Memory B cell (primary cell): ENCODE measurements at regions not wholly inside any gene's neighbourhood (a gene's known extent, or its start where the extent isn't known, plus 50 kb on each side); places are given as distances from the start of the nearest gene placed in this dataset.
"Not testable (repeated sequence)": the region's sequence is repeated elsewhere in the genome, so short reads cannot be mapped to it uniquely, and the experiment has no call there.

Experiments used
- ATAC-seq: fragments of 150-1000 bp; cut with Tn5 transposase; 2 replicates; pipeline ENCODE4 v1.10.0; 2021; ENCODE audit warnings: low read depth, mild to moderate bottlenecking, moderate library complexity
- DNase-seq, 2 donors: peaks; one replicate each; pipeline ENCODE4 v3.0.0; 2022; ENCODE audit warnings: low spot score in 2 of 2
- H3K27ac Mint-ChIP-seq: one replicate; pipeline ENCODE4 v1.8.0; 2022; ENCODE audit warnings: mild to moderate bottlenecking, moderate library complexity, mixed read lengths
- H3K27me3 Mint-ChIP-seq: one replicate; pipeline ENCODE4 v1.8.0; 2022; ENCODE audit warnings: mixed read lengths
- H3K36me3 Mint-ChIP-seq: one replicate; pipeline ENCODE4 v1.8.0; 2022; ENCODE audit warnings: mild to moderate bottlenecking, mixed read lengths
- H3K4me1 Mint-ChIP-seq: one replicate; pipeline ENCODE4 v1.8.0; 2022; ENCODE audit warnings: mixed read lengths
- H3K4me3 Mint-ChIP-seq: one replicate; pipeline ENCODE4 v1.8.0; 2022; ENCODE audit warnings: mild to moderate bottlenecking, moderate library complexity, mixed read lengths
- H3K9me3 Mint-ChIP-seq: one replicate; pipeline ENCODE4 v1.8.0; 2022; ENCODE audit warnings: mixed read lengths

GRCh38 chr12:61282790-61283575 is 977.2 kb upstream of the USP15 start:
- H3K27ac Mint-ChIP-seq, result no peak overlapping the region
- peaks cover 7% of the 10 kb centered on the region for H3K9me3 Mint-ChIP-seq
- H3K4me1 Mint-ChIP-seq, result no peaks in the 10 kb centered on the region
- DNase-seq, result no peak
- H3K27me3 Mint-ChIP-seq, result no peaks in the 10 kb centered on the region
- ATAC-seq, result no peak
- no peak overlapping the region for H3K4me3 Mint-ChIP-seq
- H3K36me3 Mint-ChIP-seq, result no peaks in the 10 kb centered on the region

DNA sequence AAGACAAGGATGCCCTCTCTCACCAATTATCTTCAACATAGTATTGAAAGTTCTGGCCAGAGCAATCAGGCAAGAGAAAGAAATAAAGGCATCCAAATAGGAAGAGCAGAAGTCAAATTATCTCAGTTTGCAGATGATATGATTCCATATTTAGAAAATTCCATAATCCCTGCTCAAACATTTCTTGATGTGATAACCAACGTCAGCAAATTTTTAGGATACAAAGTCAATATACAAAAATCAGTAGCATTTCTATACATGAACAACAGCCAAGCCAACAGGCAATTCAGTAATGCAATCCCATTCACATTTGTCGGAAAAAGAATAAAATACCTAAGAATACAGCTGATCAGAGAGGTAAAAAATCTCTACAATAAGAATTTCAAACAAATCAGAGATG is 969.7 kb upstream of the USP15 start:
- H3K9me3 Mint-ChIP-seq, result peaks cover 12% of the 10 kb centered on the region
- H3K4me1 Mint-ChIP-seq, result no peaks in the 10 kb centered on the region
- DNase-seq (no peak), ATAC-seq (no peak)
- no peaks in the 10 kb centered on the region for H3K27me3 Mint-ChIP-seq
- H3K27ac Mint-ChIP-seq, result no peak overlapping the region
- no peaks in the 10 kb centered on the region for H3K36me3 Mint-ChIP-seq
- H3K4me3 Mint-ChIP-seq, result no peak overlapping the region

DNA sequence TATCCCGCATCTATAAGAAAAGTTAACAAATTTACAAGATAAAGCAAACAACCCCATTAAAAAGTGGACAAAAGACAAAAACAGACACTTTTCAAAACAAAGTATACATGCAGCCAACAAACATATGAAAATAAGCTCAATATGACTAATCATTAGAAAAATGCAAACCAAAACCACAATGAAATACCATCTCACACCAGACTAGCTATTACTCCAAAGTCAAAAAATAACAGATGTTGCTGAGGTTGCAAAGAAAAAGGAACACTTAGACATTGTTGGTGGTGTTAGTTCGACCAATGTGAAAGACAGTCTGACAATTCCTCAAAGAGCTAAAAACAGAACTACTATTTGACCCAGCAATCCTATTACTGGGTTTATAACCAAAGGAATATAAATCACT is 968.6 kb upstream of the USP15 start:
- H3K27ac Mint-ChIP-seq, result no peak overlapping the region

DNA sequence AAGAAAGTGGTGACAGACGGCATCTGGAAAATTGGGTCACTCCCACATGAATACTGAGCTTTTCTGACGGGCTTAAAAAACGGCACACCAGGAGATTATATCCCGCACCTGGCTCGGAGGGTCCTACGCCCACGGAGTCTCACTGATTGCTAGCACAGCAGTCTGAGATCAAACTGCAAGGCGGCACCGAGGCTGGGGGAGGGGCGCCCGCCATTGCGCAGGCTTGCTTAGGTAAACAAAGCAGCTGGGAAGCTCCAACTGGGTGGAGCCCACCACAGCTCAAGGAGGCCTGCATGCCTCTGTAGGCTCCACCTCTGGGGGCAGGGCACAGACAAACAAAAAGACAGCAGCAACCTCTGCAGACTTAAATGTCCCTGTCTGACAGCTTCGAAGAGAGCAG is 966.2 kb upstream of the USP15 start:
- H3K27me3 Mint-ChIP-seq, DNase-seq, ATAC-seq, H3K4me1 Mint-ChIP-seq, H3K4me3 Mint-ChIP-seq, H3K9me3 Mint-ChIP-seq, H3K27ac Mint-ChIP-seq, H3K36me3 Mint-ChIP-seq: not testable (repeated sequence)

More for the DNA sequence above, 968.6 kb upstream of the USP15 start:
- Mint-ChIP-seq H3K9me3 (peaks cover 14% of the 10 kb centered on the region), H3K27me3 (no peaks in the 10 kb centered on the region), H3K36me3 (no peaks in the 10 kb centered on the region), H3K4me1 (no peaks in the 10 kb centered on the region), H3K4me3 (no peak overlapping the region)
- ATAC-seq (no peak), DNase-seq (no peak)

DNA sequence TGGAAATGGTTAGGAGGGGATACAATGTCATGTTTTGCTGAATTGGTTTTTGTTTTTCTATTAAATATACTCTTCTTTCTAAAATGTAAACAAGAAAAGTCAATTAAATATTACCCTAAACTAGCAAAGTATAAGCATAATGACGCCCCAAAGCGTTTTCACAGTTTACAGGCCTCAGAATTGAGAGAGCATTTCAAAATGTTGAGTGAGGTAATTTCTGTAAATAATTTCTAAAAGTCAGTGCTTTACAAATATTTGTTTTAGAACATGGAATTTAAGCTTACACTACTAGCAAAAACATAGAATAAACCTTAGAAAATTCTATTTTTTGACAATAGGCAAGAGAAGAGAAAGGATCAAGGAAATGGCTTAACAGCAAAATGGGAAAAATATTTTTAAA is 958.4 kb upstream of the USP15 start:
- ATAC-seq, result no peak
- Mint-ChIP-seq H3K4me3 (no peak overlapping the region), H3K4me1 (no peaks in the 10 kb centered on the region), H3K27me3 (no peaks in the 10 kb centered on the region), H3K27ac (no peak overlapping the region), H3K36me3 (no peaks in the 10 kb centered on the region), H3K9me3 (peaks cover 5% of the 10 kb centered on the region)
- DNase-seq, result no peak

DNA sequence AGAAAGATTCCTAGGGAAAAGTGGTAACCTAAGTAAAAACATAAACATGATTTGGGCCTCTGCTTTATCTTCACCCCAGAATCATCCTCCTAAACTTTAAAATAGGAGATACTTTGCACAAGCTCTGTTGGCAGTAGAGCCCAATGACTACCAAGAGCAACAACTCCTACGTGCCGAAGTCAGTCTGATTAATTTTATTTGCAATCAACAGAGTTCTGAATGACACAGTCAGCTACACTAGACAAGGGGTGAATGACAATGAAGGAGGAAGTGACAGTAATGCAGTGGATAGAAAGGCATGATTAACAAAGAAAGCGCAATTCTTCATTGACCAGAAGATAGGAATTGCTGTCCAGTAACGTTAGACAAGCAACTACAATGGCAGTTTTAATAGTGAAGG is 957.9 kb upstream of the USP15 start:
- DNase-seq (no peak), ATAC-seq (no peak)
- H3K27ac Mint-ChIP-seq, result no peak overlapping the region
- peaks cover 5% of the 10 kb centered on the region for H3K9me3 Mint-ChIP-seq
- no peak overlapping the region for H3K4me3 Mint-ChIP-seq
- H3K4me1 Mint-ChIP-seq, result no peaks in the 10 kb centered on the region
- no peaks in the 10 kb centered on the region for H3K36me3 Mint-ChIP-seq
- no peaks in the 10 kb centered on the region for H3K27me3 Mint-ChIP-seq

GRCh38 chr12:61308220-61308619 is 952.0 kb upstream of the USP15 start:
- H3K27ac Mint-ChIP-seq, result no peak overlapping the region
- H3K4me3 Mint-ChIP-seq, result no peak overlapping the region
- ATAC-seq, result no peak
- peaks cover 9% of the 10 kb centered on the region for H3K9me3 Mint-ChIP-seq
- H3K36me3 Mint-ChIP-seq, result no peaks in the 10 kb centered on the region
- no peak for DNase-seq
- no peaks in the 10 kb centered on the region for H3K27me3 Mint-ChIP-seq
- H3K4me1 Mint-ChIP-seq, result no peaks in the 10 kb centered on the region

- H3K27ac Mint-ChIP-seq, result no peak overlapping the region
- peaks cover 11% of the 10 kb centered on the region for H3K9me3 Mint-ChIP-seq
- DNase-seq, result no peak
- H3K27me3 Mint-ChIP-seq, result no peaks in the 10 kb centered on the region
- no peaks in the 10 kb centered on the region for H3K36me3 Mint-ChIP-seq
- ATAC-seq, result no peak
- no peak overlapping the region for H3K4me3 Mint-ChIP-seq
- H3K4me1 Mint-ChIP-seq, result no peaks in the 10 kb centered on the region
These were observed 948.8 kb upstream of the USP15 start for GRCh38 chr12:61311413-61311812.

DNA sequence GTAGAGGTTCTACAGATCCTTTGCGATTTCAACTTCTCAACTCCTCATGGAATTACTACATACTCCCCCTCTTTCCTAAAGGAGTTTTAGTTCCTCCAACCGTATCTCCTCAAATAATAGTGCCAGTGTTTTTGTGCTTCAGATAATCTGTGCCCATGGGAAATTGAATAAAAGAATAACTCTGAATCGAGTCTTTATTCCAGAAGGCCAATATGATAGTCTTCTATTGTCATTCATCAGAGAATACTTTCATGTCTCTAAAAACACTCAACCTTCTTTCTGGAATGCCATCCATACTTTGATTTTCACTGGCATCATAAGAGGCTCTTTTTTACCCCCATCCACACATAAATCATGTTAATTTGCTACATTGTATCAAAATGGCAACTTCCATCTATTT is 911.3 kb upstream of the USP15 start:
- no peak for DNase-seq
- no peak overlapping the region for H3K4me3 Mint-ChIP-seq
- no peak for ATAC-seq

GRCh38 chr12:61355105-61355504 is 905.1 kb upstream of the USP15 start:
- no peaks in the 10 kb centered on the region for H3K4me1 Mint-ChIP-seq
- H3K27me3 Mint-ChIP-seq, result no peaks in the 10 kb centered on the region
- H3K9me3 Mint-ChIP-seq, result no peaks in the 10 kb centered on the region
- ATAC-seq (no peak), DNase-seq (no peak)
- H3K36me3 Mint-ChIP-seq, result no peaks in the 10 kb centered on the region
- H3K4me3 Mint-ChIP-seq, result no peak overlapping the region
- no peak overlapping the region for H3K27ac Mint-ChIP-seq

More for the DNA sequence above, 911.3 kb upstream of the USP15 start:
- H3K36me3 Mint-ChIP-seq, result no peaks in the 10 kb centered on the region
- H3K27me3 Mint-ChIP-seq, result no peaks in the 10 kb centered on the region
- no peaks in the 10 kb centered on the region for H3K4me1 Mint-ChIP-seq
- H3K9me3 Mint-ChIP-seq, result peaks cover 1% of the 10 kb centered on the region
- no peak overlapping the region for H3K27ac Mint-ChIP-seq

DNA sequence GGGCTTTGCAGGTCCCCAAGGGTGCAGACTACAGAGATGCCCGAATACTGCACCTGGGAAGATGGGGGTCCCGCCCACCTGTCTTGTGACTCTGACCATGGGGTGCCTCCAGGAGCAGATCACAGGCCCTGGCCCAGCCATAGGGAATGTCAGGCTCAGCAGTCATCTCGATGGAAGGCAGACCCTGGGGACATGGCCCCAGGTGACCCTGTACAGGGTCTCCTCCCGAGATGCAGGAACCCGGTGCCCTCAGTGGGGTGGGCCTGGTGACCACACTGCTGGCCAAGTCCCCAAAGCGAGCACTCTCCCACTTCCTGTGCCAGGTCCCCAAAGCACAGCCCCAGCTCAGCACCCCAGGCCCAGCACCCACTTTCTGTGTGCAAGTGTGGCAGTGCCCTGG is 903.7 kb upstream of the USP15 start:
- H3K9me3 Mint-ChIP-seq, result no peaks in the 10 kb centered on the region
- no peak overlapping the region for H3K27ac Mint-ChIP-seq
- no peaks in the 10 kb centered on the region for H3K4me1 Mint-ChIP-seq
- ATAC-seq (no peak), DNase-seq (no peak)
- H3K27me3 Mint-ChIP-seq, result no peaks in the 10 kb centered on the region
- H3K36me3 Mint-ChIP-seq, result no peaks in the 10 kb centered on the region
- no peak overlapping the region for H3K4me3 Mint-ChIP-seq

GRCh38 chr12:61357496-61357895 is 902.7 kb upstream of the USP15 start:
- Mint-ChIP-seq H3K4me1 (no peaks in the 10 kb centered on the region), H3K4me3 (no peak overlapping the region), H3K36me3 (no peaks in the 10 kb centered on the region)

DNA sequence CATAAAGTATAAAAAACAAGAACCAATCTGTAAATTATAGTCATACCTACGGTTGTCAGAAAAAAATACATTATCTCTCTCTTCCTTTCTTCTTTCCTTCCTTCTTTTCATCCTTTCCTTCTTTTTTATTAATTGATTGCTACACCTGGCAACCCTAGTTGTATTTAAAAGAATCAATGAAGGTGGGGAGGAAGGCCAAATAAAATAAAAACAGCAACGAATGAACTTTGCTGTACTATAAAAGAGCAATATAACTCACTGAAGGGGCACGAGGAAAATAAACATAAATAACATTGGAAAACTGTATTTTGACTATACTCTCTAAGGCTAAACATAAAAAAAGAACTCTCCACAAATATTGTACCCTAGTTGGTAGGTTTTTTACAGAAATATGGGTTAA is 898.2 kb upstream of the USP15 start:
- Mint-ChIP-seq H3K4me3 (no peak overlapping the region), H3K4me1 (no peaks in the 10 kb centered on the region), H3K27ac (no peak overlapping the region)

More at GRCh38 chr12:61357496-61357895, 902.7 kb upstream of the USP15 start:
- no peak overlapping the region for H3K27ac Mint-ChIP-seq
- H3K9me3 Mint-ChIP-seq, result no peaks in the 10 kb centered on the region
- ATAC-seq (no peak), DNase-seq (no peak)
- no peaks in the 10 kb centered on the region for H3K27me3 Mint-ChIP-seq

DNA sequence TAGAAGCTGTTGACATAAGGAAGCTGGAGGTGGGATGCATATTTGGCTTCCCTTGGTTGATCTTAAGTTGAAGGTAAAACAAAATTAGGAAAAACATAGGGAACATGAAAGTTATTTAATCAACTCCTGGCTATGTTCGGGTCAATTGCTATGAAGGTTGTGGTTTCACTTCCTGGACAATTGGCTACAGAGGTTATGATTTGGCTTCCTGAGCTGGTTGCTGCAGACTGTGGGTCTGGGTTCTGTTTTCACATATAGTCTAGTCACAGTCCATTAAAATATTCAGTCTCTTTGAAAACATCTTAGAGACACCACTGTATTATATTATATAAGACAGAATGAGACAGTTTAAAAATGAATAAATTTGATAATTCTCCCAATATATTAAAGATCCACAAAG is 895.2 kb upstream of the USP15 start:
- Mint-ChIP-seq H3K4me1 (no peaks in the 10 kb centered on the region), H3K27me3 (no peaks in the 10 kb centered on the region), H3K27ac (no peak overlapping the region), H3K36me3 (no peaks in the 10 kb centered on the region), H3K4me3 (no peak overlapping the region), H3K9me3 (no peaks in the 10 kb centered on the region)
- no peak for ATAC-seq
- DNase-seq, result no peak

More for the DNA sequence above, 898.2 kb upstream of the USP15 start:
- Mint-ChIP-seq H3K9me3 (no peaks in the 10 kb centered on the region), H3K36me3 (no peaks in the 10 kb centered on the region), H3K27me3 (no peaks in the 10 kb centered on the region)
- ATAC-seq (no peak), DNase-seq (no peak)

- Mint-ChIP-seq H3K36me3 (no peaks in the 10 kb centered on the region), H3K4me1 (no peaks in the 10 kb centered on the region), H3K27ac (no peak overlapping the region), H3K27me3 (no peaks in the 10 kb centered on the region), H3K4me3 (no peak overlapping the region), H3K9me3 (peaks cover 2% of the 10 kb centered on the region)
- ATAC-seq, result no peak
- no peak for DNase-seq
These were observed 892.9 kb upstream of the USP15 start for GRCh38 chr12:61367281-61367785.
